Adrenal gland (tissue), 9 donors: ENCODE measurements at regions not wholly inside any gene's neighbourhood (a gene's known extent, or its start where the extent isn't known, plus 50 kb on each side); places are given as distances from the start of the nearest gene placed in this dataset.

Experiments
- DNase-seq, 7 donors: peaks; one replicate each; pipeline ENCODE4 v3.0.0-alpha.2; 2019 to 2020
- H3K27ac ChIP-seq, 5 donors: fragments of 200-600 bp; sonication (generic) in 4 of 5; 1 replicate in 3 of 5; 2 replicates in 2 of 5; pipeline versions ENCODE4 v1.5.1 to v1.8.0; 2016 to 2020; ENCODE audit warnings: mild to moderate bottlenecking in 1 of 5
- H3K27me3 ChIP-seq: fragments of 200-600 bp; 2 replicates; pipeline ENCODE4 v1.8.0; 2021
- H3K36me3 ChIP-seq, 2 donors: fragments of 200-600 bp; replicated peaks in 1 of 2; 1 replicate in 1 of 2; 2 replicates in 1 of 2; pipeline versions ENCODE4 v1.5.1 to v1.8.0; 2018 to 2022
- H3K4me1 ChIP-seq, 2 donors: fragments of 200-600 bp; replicated peaks in 1 of 2; 1 replicate in 1 of 2; 2 replicates in 1 of 2; pipeline versions ENCODE4 v1.5.1 to v1.8.0; 2018 to 2021
- H3K4me3 ChIP-seq, 4 donors: fragments of 200-600 bp; sonication (generic) in 3 of 4; one replicate each; pipeline ENCODE4 v1.5.1; 2016 to 2018
- H3K9me3 ChIP-seq, 3 donors: fragments of 200-600 bp; sonication (generic) in 1 of 3; replicated peaks in 1 of 3; 1 replicate in 2 of 3; 2 replicates in 1 of 3; pipeline versions ENCODE4 v1.5.1 to v1.8.0; 2016 to 2021
- POLR2A ChIP-seq, 2 donors: fragments of 450-650 bp; IDR thresholded peaks; one replicate each; pipeline ENCODE4 v1.6.1; 2017; ENCODE audit warnings: antibody characterized with exemption in 2 of 2, mild to moderate bottlenecking in 2 of 2, moderate library complexity in 1 of 2
- WGBS, 4 donors: extraction: QIAGEN DNeasy Blood & Tissue Kit in 2 of 4; methylation state at CpG; one replicate each; pipeline versions ENCODE4 v1.1.5 to v1.1.7; 2013 to 2017; 5-methylcytosine and 5-hydroxymethylcytosine counted together
- intact Hi-C, 2 donors: fragments of 100-400 bp; cut with DNase I; formaldehyde crosslinking; loops; one replicate each; pipeline versions ENCODE4 v1.14.1 to v1.15.0; 2022 to 2023
- TF ChIP-seq, protein P1 (sequence below), 6 experiments: fragments of 450-650 bp in 4 of 6; fragments of 200-600 bp in 2 of 6; sonication (generic) in 1 of 6; IDR thresholded peaks; 1 replicate in 5 of 6; 2 replicates in 1 of 6; pipeline versions ENCODE4 v1.5.1 to v1.8.0; 2016 to 2021; ENCODE audit warnings: antibody characterized with exemption in 6 of 6, mild to moderate bottlenecking in 2 of 6, moderate library complexity in 1 of 6
- donor health status: healthy with polysubstance abuse.
- donor health status: Bipolar disorder and iron deficiency.
- donor health status: DM: yes; HTN: yes; CAD: no.
- donor health status: DM: no; HTN: no; CAD: no.
- donor health status: DM: no; HTN: no; CAD: no.

- no peak for DNase-seq
- H3K36me3 ChIP-seq = no peaks in the 10 kb centered on the region
- no peaks in the 10 kb centered on the region for H3K9me3 ChIP-seq
- intact Hi-C loops = no loop called here
- TF ChIP-seq, protein P1, sequence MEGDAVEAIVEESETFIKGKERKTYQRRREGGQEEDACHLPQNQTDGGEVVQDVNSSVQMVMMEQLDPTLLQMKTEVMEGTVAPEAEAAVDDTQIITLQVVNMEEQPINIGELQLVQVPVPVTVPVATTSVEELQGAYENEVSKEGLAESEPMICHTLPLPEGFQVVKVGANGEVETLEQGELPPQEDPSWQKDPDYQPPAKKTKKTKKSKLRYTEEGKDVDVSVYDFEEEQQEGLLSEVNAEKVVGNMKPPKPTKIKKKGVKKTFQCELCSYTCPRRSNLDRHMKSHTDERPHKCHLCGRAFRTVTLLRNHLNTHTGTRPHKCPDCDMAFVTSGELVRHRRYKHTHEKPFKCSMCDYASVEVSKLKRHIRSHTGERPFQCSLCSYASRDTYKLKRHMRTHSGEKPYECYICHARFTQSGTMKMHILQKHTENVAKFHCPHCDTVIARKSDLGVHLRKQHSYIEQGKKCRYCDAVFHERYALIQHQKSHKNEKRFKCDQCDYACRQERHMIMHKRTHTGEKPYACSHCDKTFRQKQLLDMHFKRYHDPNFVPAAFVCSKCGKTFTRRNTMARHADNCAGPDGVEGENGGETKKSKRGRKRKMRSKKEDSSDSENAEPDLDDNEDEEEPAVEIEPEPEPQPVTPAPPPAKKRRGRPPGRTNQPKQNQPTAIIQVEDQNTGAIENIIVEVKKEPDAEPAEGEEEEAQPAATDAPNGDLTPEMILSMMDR (IDR thresholded peaks at IDR 0.05) = no peak
- TF ChIP-seq POLR2A (IDR thresholded peaks at IDR 0.05) = no peak
- H3K4me1 ChIP-seq = peaks cover 0 to 4% of the 10 kb centered on the region in 2 donors
- no peaks in the 10 kb centered on the region for H3K27me3 ChIP-seq
- 72 to 75% (median 72%) methylated on average over 4 of the region's 4 CpGs for WGBS, 4 donors
- no peak overlapping the region for H3K27ac ChIP-seq
- H3K4me3 ChIP-seq = no peak overlapping the region
Measured at GRCh38 chr3:46091741-46092701, 64.7 kb upstream of the XCR1 start.

- H3K27ac ChIP-seq = peak overlapping the region in 1 of 5 donors; percentile 76
- H3K36me3 ChIP-seq = no peaks in the 10 kb centered on the region
- TF ChIP-seq, protein P1 (IDR thresholded peaks at IDR 0.05) = no peak
- TF ChIP-seq POLR2A (IDR thresholded peaks at IDR 0.05) = no peak
- H3K9me3 ChIP-seq = no peaks in the 10 kb centered on the region
- H3K4me1 ChIP-seq = peaks cover 0 to 4% of the 10 kb centered on the region in 2 donors
- intact Hi-C loops = no loop called here
- no peak overlapping the region for H3K4me3 ChIP-seq
- WGBS, 4 donors = 77 to 92% (median 82%) methylated on average over 3 of the region's 3 CpGs; no CpG with 5 or more reads in 1 of the 4 donors
- no peak for DNase-seq
- H3K27me3 ChIP-seq = no peaks in the 10 kb centered on the region
Measured at GRCh38 chr3:46091046-46091445, 63.8 kb upstream of the XCR1 start.

DNA sequence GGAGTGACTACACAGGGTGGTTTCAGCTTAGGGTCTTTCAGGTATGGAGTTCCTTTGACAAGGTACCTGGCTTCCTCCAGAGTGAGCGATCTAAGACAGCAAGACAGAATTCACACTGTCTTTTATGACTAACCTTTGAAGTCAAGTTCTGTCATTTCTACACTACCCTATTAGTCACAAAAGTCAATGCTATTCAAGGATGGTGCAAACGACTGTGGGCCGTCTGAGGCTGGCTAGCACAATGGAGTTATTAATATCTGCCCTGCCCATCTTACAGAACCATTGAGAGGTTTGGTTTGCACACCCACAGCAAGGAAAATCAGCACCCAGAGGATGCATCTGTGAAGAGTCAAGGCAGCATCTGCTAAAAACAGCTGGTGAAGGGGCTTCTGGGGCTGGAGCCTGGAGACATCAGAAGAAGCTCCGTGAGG lies 62.9 kb upstream of the XCR1 start:
- Histone ChIP-seq H3K27ac (peak overlapping the region in 2 of 5 donors; percentile 67 to 93), H3K4me3 (no peak overlapping the region), H3K4me1 (peaks cover 0 to 4% of the 10 kb centered on the region in 2 donors), H3K27me3 (no peaks in the 10 kb centered on the region), H3K36me3 (no peaks in the 10 kb centered on the region), H3K9me3 (no peaks in the 10 kb centered on the region)
- TF ChIP-seq POLR2A (IDR thresholded peaks at IDR 0.05) = no peak
- TF ChIP-seq, protein P1 (IDR thresholded peaks at IDR 0.05) = no peak
- 58 to 74% (median 65%) methylated on average over 4 of the region's 4 CpGs for WGBS, 4 donors
- no peak for DNase-seq
- intact Hi-C loops = no loop called here

DNA sequence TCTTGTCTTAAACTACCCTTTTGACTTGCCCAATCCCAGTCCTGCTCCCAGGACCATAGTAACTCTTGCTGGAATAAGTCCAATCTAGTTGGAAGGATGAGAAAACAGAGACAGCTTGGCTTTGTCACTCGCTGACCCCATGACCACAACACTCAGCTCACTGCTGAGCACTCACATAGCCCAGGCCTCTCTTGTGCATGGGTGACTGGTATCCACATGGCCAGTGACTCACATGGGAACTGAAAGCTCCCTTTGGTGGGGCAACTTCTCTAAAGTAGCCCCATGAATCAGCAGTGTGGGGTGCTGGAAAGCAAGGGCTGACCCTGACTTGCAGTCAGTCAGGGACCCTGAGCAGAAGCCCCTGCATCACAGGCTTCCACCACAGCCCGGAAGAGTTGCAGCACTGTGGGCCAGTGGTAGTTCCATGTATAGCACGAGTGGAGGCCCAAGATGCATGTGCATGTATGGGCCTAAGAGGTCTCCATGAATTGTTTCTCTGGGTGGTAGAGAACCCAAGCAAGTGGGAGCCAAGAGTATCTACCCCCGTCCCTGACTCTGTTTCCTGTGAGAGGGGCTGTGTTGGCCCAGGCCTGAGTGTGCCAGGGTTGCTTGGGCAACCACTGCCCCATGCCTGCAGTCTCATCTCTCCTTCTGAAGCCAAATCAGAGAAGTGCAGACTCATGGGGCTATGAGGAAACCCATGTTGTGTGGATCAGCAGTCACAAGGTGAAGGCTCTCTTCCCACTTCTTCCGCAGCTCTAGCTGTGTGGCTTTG lies 62.1 kb upstream of the XCR1 start:
- peak; percentile 38 to 87 (median 72) for DNase-seq
- Histone ChIP-seq H3K36me3 (no peaks in the 10 kb centered on the region), H3K9me3 (no peaks in the 10 kb centered on the region), H3K27ac (peak overlapping the region in 2 of 5 donors; percentile 67 to 93), H3K4me3 (no peak overlapping the region), H3K27me3 (no peaks in the 10 kb centered on the region), H3K4me1 (peaks cover 0 to 4% of the 10 kb centered on the region in 2 donors)
- TF ChIP-seq, protein P1 (IDR thresholded peaks at IDR 0.05) = no peak
- TF ChIP-seq POLR2A (IDR thresholded peaks at IDR 0.05) = no peak
- WGBS, 4 donors = 74 to 90% (median 80%) methylated on average over 3 to 5 of the region's 5 CpGs
- intact Hi-C loops = loop anchor here (10.0 kb wide), 2 partner anchors 285 to 325 kb away; partner anchors contain the start of gene CCR5 (in 1 of the 2)
